Effector memory CD8-positive, alpha-beta T cell (primary cell): ENCODE measurements at regions not wholly inside any gene's neighbourhood (a gene's known extent, or its start where the extent isn't known, plus 50 kb on each side); places are given as distances from the start of the nearest gene placed in this dataset.

Experiments
- ATAC-seq: fragments of 150-1000 bp; cut with Tn5 transposase; replicated peaks from 2 replicates; pipeline ENCODE4 v1.10.0; 2021; ENCODE audit warnings: mild to moderate bottlenecking, moderate library complexity
- DNase-seq, 3 experiments: peaks; one replicate each; pipeline ENCODE4 v3.0.0; 2021
- H3K27ac Mint-ChIP-seq, 2 donors: one replicate each; pipeline ENCODE4 v1.8.0; 2022; ENCODE audit warnings: mild to moderate bottlenecking in 2 of 2, mixed read lengths in 2 of 2, moderate library complexity in 2 of 2
- H3K27me3 Mint-ChIP-seq, 2 donors: one replicate each; pipeline ENCODE4 v1.8.0; 2022; ENCODE audit warnings: mixed read lengths in 2 of 2
- H3K36me3 Mint-ChIP-seq: one replicate; pipeline ENCODE4 v1.8.0; 2022; ENCODE audit warnings: mild to moderate bottlenecking, moderate library complexity, mixed read lengths; ENCODE audit not compliant: insufficient read depth
- H3K4me1 Mint-ChIP-seq, 2 donors: one replicate each; pipeline ENCODE4 v1.8.0; 2022; ENCODE audit warnings: low read depth in 2 of 2, mixed read lengths in 2 of 2
- H3K4me3 Mint-ChIP-seq, 2 donors: one replicate each; pipeline ENCODE4 v1.8.0; 2022; ENCODE audit warnings: mild to moderate bottlenecking in 2 of 2, mixed read lengths in 2 of 2, moderate library complexity in 2 of 2
- H3K9me3 Mint-ChIP-seq, 2 donors: one replicate each; pipeline ENCODE4 v1.8.0; 2022; ENCODE audit warnings: mixed read lengths in 2 of 2

DNA sequence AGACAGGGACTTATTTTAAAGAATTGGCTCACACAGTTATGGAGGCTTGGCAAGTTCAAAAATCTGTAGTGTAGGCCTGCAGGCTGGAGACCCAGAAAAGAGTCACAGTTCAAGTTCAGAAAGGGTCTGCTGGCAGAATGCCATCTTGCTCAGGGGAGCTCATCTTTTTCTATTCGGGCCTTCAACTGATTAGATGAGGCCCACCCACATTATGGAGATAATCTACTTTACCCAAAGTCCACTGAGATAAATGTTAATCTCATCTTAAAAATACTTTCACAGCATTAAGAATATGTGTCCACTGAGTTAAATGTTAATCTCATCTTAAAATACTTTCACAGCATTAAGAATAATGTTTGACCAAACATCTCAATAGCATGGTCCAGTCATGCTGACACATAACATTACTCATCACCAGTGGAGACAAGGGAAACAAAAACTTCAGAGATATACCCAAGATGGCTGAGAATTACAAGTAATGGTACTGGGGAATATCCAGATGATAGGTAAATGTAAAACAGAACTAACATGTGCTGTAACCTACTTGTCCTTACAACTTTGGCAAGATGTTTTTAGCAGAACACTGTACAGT is 74.3 kb upstream of the STAC start:
- no peak overlapping the region for H3K4me3 Mint-ChIP-seq
- H3K27ac Mint-ChIP-seq: no peak overlapping the region
- ATAC-seq: no peak
- DNase-seq: no peak
- H3K36me3 Mint-ChIP-seq: no peaks in the 10 kb centered on the region
- H3K4me1 Mint-ChIP-seq: no peaks in the 10 kb centered on the region
- H3K9me3 Mint-ChIP-seq: peaks cover 7 to 15% of the 10 kb centered on the region in 2 donors
- no peaks in the 10 kb centered on the region for H3K27me3 Mint-ChIP-seq

DNA sequence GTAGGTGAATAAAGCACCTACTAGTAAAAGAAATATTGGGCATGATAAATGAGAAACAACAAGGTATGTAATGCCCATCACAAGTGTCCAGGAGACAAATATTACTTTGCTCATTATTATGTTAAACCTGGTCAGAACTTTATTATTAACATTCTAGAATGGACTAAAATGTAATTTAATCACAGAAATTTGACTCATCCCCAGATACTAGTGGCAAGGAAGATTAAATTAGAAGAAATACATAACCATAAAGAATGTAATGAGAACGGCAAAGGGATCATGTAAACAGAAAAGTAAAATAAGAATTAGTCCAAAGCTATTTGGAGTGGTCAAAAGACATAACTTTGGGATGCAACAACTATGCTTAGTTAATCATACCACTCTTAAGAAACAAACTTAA is 71.2 kb upstream of the STAC start:
- DNase-seq (no peak), ATAC-seq (no peak)
- peaks cover 1 to 4% of the 10 kb centered on the region in 2 donors for H3K9me3 Mint-ChIP-seq
- no peak overlapping the region for H3K27ac Mint-ChIP-seq
- H3K4me3 Mint-ChIP-seq: no peak overlapping the region
- H3K4me1 Mint-ChIP-seq: no peaks in the 10 kb centered on the region
- no peaks in the 10 kb centered on the region for H3K36me3 Mint-ChIP-seq
- H3K27me3 Mint-ChIP-seq: no peaks in the 10 kb centered on the region

DNA sequence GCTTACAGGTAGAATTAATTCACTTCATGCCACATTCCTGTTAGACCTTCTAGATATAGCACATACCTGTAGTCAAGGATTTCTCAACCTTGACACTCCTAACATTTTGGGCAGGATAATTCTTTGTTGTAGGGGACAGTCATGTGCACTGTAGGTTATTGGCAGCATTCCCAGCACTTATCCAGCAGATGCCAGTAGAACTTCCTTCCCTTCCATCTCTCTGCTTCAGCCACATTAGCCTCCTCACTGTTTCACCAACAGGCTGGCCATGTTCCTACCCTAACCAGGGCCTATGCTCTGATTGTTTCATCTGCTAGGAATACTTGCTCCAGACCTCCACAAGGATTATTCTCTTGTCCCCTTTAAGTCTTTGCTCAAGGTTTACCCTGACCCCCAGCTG is 68.0 kb upstream of the STAC start:
- peaks cover 0 to 3% of the 10 kb centered on the region in 2 donors for H3K9me3 Mint-ChIP-seq
- DNase-seq: no peak
- H3K4me1 Mint-ChIP-seq: no peaks in the 10 kb centered on the region
- H3K27me3 Mint-ChIP-seq: no peaks in the 10 kb centered on the region
- no peak overlapping the region for H3K4me3 Mint-ChIP-seq
- ATAC-seq: no peak
- H3K27ac Mint-ChIP-seq: no peak overlapping the region
- H3K36me3 Mint-ChIP-seq: no peaks in the 10 kb centered on the region

DNA sequence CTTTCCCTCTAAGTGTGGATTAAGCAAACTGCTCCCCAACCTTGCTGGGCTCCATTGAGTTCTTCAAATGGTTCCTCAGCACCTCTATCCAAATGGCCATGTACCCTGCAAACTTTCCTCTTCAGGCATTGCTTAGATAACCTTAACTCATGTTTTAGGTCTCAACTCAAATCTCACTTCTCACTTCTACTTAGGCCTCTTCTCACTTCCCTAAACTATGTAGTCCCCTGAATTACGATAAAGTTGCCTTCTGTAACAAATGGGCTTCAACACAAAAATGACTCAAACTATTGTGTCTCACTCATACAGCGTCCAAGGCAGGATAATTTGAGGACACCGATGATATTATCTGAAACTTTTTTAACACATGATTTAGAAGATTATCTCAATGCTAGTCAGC is 62.4 kb upstream of the STAC start:
- Mint-ChIP-seq H3K27ac (no peak overlapping the region), H3K27me3 (no peaks in the 10 kb centered on the region), H3K4me3 (no peak overlapping the region), H3K4me1 (no peaks in the 10 kb centered on the region), H3K36me3 (no peaks in the 10 kb centered on the region), H3K9me3 (peaks cover 0 to 6% of the 10 kb centered on the region in 2 donors)
- ATAC-seq (no peak), DNase-seq (no peak)

DNA sequence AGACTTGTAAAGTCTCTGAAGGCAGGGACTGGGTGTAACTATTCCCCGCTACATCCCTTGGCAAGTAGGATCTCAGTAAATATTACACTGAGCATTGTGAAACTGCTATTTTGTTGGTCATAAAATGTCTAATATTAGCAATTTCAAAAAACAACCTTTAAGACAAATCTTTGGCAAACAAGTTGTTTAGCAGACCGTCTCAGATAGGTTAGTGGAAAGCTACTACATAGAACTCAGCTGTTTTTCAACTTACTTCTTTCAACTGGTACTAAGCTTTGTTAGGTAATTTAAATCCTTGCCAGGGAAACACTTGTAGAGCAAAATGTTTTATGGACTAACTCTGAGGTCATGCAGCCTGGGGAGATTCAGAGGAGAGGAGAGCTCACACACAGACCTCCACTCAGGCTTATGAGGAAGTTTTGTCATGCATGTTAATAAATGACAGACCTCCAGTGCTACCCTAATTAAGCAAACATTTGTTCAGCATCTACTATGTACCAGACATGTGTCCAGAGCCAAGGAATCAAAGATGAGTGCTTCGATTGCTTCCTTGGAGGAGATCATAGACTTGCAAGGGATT is 61.6 kb upstream of the STAC start:
- Mint-ChIP-seq H3K4me1 (no peaks in the 10 kb centered on the region), H3K27me3 (no peaks in the 10 kb centered on the region), H3K27ac (no peak overlapping the region), H3K36me3 (no peaks in the 10 kb centered on the region), H3K4me3 (no peak overlapping the region), H3K9me3 (peaks cover 3 to 7% of the 10 kb centered on the region in 2 donors)
- DNase-seq (no peak), ATAC-seq (no peak)

DNA sequence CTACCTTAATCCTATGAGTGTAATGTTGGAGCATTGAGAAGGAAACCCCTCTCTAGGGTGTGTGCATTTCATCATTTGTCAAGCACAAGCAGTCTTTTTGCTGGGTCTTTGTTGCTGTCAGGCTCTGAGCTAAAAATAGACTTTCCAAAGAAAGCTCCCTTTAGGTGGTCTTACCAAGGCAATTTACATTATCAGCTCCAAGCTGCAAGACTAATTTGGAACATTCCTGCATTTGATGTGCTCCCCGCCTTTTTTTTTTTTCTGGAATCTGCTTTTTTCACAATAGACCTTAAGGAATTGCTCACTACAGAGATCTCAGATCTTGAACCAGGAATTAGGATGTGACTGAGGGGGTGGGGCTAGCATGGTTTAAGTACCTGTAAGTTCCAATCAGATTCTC is 60.6 kb upstream of the STAC start:
- no peaks in the 10 kb centered on the region for H3K36me3 Mint-ChIP-seq

More for the DNA sequence above, 60.6 kb upstream of the STAC start:
- DNase-seq (no peak), ATAC-seq (no peak)
- Mint-ChIP-seq H3K27me3 (no peaks in the 10 kb centered on the region), H3K4me1 (no peaks in the 10 kb centered on the region), H3K4me3 (no peak overlapping the region), H3K9me3 (peaks cover 8 to 9% of the 10 kb centered on the region in 2 donors), H3K27ac (no peak overlapping the region)
